Right lobe of liver (tissue), 6 donors: ENCODE measurements at regions not wholly inside any gene's neighbourhood (a gene's known extent, or its start where the extent isn't known, plus 50 kb on each side); places are given as distances from the start of the nearest gene placed in this dataset.

Experiments used
- ATAC-seq, 4 donors: fragments of 200-7000 bp; cut with Tn5 transposase; one replicate each; pipeline ENCODE4 v1.9.1; 2020; ENCODE audit warnings: mild to moderate bottlenecking in 4 of 4, moderate library complexity in 4 of 4
- DNase-seq, 3 donors: peaks; one replicate each; pipeline ENCODE4 v3.0.0-alpha.2; 2020
- H3K27ac ChIP-seq, 3 donors: fragments of 200-600 bp; one replicate each; pipeline ENCODE4 v1.8.0; 2022
- H3K27me3 ChIP-seq, 2 donors: fragments of 200-600 bp; one replicate each; pipeline ENCODE4 v1.8.0; 2022
- H3K36me3 ChIP-seq, 4 donors: fragments of 200-600 bp; sonication (generic) in 1 of 4; one replicate each; pipeline versions ENCODE4 v1.5.1 to v1.8.0; 2017 to 2022; ENCODE audit warnings: control low read depth in 1 of 4
- H3K4me1 ChIP-seq, 4 donors: fragments of 200-600 bp; sonication (generic) in 1 of 4; one replicate each; pipeline versions ENCODE4 v1.5.1 to v1.8.0; 2017 to 2022; ENCODE audit warnings: control low read depth in 1 of 4
- H3K4me3 ChIP-seq, 3 donors: fragments of 200-600 bp; one replicate each; pipeline ENCODE4 v1.8.0; 2022
- H3K9me3 ChIP-seq, 4 donors: fragments of 200-600 bp; sonication (generic) in 1 of 4; one replicate each; pipeline versions ENCODE4 v1.5.1 to v1.8.0; 2017 to 2022; ENCODE audit warnings: control low read depth in 1 of 4
- POLR2A ChIP-seq: fragments of 450-650 bp; IDR thresholded peaks from one replicate; pipeline ENCODE4 v1.6.1; 2017; ENCODE audit warnings: antibody characterized with exemption, mild to moderate bottlenecking
- WGBS: methylation state at CpG from one replicate; pipeline ENCODE4 v1.1.6; 2018; ENCODE audit warnings: low coverage, low lambda C conversion rate; ENCODE audit not compliant: insufficient coverage; ENCODE audit errors: missing lambda C conversion rate; 5-methylcytosine and 5-hydroxymethylcytosine counted together
- intact Hi-C, 2 donors: fragments of 100-400 bp; cut with DNase I; formaldehyde crosslinking; loops; one replicate each; pipeline versions ENCODE4 v1.11.2 to v1.14.1; 2022
- TF ChIP-seq, protein P1 (sequence below), 4 donors: fragments of 200-600 bp in 3 of 4; fragments of 450-650 bp in 1 of 4; IDR thresholded peaks; one replicate each; pipeline versions ENCODE4 v1.5.1 to v1.8.0; 2016 to 2022; ENCODE audit warnings: antibody characterized with exemption in 4 of 4, mild to moderate bottlenecking in 2 of 4
- donor health status: DM: no; HTN: yes; CAD: no.
- donor health status: DM: no; HTN: no; CAD: no.
- donor health status: DM: no; HTN: no; CAD: no.
- donor health status: DM: no; HTN: yes; CAD: no.
- donor health status: DM: no; HTN: yes; CAD: no.

DNA sequence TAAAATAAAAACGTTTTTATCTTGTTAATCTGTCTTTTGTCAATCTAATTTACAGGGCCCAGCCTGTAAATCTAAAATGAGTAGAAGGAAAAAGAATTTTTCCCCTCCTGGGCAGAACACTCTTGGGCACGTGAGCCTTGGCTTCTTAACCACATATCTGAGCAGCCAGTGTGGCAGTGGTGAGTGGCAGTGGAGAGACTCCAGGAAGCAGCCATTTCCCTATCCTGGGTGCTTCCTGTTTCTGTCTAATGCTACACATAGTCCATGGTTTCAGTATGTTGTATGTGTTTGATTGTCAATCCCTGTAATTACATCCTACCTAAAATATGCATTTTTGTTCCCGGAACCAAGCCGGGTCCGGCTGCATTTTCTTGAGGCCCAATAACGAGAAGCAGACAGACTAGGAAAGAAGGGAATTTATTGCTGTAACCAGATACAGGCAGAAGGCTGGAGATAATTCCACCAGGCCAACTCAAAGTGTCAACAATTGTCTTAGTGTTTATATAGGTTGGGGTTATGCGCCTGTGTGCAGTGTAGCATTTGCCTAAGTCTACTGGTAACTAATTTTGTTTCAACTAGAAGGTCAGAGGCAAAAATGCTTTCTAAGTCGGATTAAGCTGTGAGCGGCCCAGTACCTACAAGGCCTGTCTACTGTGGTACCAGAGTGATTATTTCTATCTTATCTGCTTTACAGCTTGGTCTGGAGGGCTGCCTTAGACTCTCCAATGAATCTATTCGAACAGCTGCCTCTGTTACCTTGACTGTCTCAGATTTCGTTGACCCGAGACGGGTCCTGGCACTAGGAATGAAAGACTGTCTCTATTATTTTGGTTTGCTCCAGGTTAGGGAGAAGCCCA is 82.4 kb upstream of the RESF1 start:
- TF ChIP-seq, protein P1, sequence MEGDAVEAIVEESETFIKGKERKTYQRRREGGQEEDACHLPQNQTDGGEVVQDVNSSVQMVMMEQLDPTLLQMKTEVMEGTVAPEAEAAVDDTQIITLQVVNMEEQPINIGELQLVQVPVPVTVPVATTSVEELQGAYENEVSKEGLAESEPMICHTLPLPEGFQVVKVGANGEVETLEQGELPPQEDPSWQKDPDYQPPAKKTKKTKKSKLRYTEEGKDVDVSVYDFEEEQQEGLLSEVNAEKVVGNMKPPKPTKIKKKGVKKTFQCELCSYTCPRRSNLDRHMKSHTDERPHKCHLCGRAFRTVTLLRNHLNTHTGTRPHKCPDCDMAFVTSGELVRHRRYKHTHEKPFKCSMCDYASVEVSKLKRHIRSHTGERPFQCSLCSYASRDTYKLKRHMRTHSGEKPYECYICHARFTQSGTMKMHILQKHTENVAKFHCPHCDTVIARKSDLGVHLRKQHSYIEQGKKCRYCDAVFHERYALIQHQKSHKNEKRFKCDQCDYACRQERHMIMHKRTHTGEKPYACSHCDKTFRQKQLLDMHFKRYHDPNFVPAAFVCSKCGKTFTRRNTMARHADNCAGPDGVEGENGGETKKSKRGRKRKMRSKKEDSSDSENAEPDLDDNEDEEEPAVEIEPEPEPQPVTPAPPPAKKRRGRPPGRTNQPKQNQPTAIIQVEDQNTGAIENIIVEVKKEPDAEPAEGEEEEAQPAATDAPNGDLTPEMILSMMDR (IDR thresholded peaks at IDR 0.05), result no peak
- intact Hi-C loops, result no loop called here
- no peaks in the 10 kb centered on the region for H3K27me3 ChIP-seq
- H3K4me1 ChIP-seq, result peaks cover 0 to 4% (median 0%) of the 10 kb centered on the region in 4 donors
- ATAC-seq (peak in 3 of 4 donors; percentile 31 to 43 (median 34)), DNase-seq (peak in 1 of 3 donors; percentile 11)
- H3K36me3 ChIP-seq, result no peaks in the 10 kb centered on the region
- no peaks in the 10 kb centered on the region for H3K9me3 ChIP-seq
- 57% methylated on average over 9 of the region's 13 CpGs for WGBS
- no peak overlapping the region for H3K27ac ChIP-seq
- H3K4me3 ChIP-seq, result no peak overlapping the region

DNA sequence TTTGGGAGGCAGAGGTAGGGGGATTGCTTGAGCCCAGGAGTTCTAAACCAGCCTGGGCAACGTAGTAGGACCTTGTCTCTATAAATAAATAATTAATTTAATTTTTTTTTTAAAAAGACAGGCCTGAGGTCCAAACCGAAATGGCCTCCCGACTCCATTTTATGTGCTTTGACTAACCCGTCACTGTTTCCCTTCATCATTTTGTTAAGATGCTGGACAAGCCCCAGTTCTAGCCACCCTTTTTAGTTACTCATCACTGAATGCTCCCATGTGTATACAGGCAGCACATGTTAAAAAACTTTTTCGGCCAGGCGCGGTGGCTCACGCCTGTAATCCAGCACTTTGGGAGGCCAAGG is 83.6 kb upstream of the RESF1 start:
- H3K9me3 ChIP-seq, result no peaks in the 10 kb centered on the region
- H3K27ac ChIP-seq, result peak overlapping the region in 1 of 3 donors; percentile 52
- TF ChIP-seq, protein P1 (IDR thresholded peaks at IDR 0.05), result no peak
- TF ChIP-seq POLR2A, result no peak
- ATAC-seq (no peak), DNase-seq (no peak)
- WGBS, result 88% methylated on average over 7 of the region's 8 CpGs
- H3K36me3 ChIP-seq, result no peaks in the 10 kb centered on the region
- intact Hi-C loops, result no loop called here
- no peak overlapping the region for H3K4me3 ChIP-seq
- peaks cover 0 to 5% (median 0%) of the 10 kb centered on the region in 4 donors for H3K4me1 ChIP-seq
- no peaks in the 10 kb centered on the region for H3K27me3 ChIP-seq

DNA sequence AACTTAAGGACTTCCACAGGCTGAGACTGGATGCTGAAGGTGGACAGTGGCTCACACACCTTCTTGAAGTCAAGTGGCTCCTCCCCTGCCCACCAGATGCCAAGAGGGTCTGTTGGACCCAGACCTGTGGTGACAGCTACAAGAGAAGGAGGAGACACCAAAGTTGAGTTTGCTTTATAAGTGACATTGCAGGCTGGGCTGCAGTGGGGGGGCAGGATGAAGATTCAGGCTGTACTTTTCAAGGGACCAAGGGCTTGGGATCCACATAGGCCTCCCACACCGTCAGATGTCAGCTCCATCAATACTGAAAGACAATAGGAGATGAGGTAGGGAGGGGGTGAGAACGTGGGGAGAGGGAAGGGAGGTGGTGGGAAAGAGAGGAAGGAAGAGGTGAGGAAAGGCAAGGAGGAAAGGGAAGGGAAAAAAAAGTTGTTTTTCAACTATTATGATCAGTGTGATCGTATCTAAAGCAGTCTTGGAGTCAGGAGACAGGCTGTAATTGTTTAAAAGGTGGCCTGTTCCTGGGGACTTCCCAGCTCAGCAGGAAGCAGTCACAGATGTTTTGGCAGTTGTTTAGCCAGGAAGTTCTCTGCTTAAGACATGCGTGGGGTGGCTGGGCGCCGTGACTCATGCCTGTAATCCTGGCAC is 84.1 kb upstream of the RESF1 start:
- Histone ChIP-seq H3K9me3 (no peaks in the 10 kb centered on the region), H3K4me1 (peaks cover 0 to 7% (median 0%) of the 10 kb centered on the region in 4 donors), H3K27ac (peak overlapping the region in 1 of 3 donors; percentile 52), H3K27me3 (no peaks in the 10 kb centered on the region), H3K4me3 (no peak overlapping the region), H3K36me3 (no peaks in the 10 kb centered on the region)
- TF ChIP-seq, protein P1 (IDR thresholded peaks at IDR 0.05), result no peak
- TF ChIP-seq POLR2A, result no peak
- intact Hi-C loops, result no loop called here
- peak; percentile 48 to 56 (median 55) for DNase-seq
- WGBS, result 41% methylated on average over 3 of the region's 6 CpGs
- peak; percentile 70 to 95 (median 78) for ATAC-seq

DNA sequence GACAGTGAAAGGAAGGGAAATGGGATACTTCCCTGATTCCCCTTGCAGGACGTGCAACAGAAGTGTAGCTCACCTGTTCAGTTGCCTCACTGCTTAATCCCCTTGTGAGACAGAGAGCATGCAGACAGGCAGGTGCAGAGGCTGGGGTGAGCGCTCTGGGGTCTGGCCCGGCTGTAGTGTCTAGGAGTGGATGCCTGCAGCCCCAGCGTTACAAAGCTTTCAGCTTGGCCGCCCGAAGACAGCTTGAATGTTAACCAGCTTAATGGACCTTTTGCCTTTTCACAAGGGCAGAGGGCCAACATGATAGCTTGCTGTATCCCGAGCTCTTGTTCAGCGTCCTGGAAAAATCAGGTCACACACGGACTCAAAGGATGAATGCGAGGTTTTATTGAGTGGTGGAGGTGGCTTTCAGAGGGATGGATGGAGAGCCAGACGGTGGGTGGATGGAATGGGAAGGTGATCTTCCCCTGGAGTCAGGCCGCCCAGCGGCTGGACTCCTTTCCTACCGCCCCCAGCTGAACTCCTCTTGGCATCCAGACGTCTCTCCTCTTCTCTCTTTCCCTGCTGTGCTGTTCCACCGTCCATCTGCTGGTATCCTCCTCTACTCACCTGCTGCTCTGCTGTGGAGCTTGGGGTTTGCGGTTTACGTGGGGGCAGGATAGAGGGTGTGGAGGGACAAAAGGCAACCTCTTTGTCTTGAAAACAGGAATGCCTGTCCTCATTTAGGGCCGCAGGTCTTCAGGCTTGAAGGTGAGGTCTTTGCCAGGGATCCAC is 86.2 kb upstream of the RESF1 start:
- intact Hi-C loops, result no loop called here
- no peaks in the 10 kb centered on the region for H3K9me3 ChIP-seq
- H3K36me3 ChIP-seq, result no peaks in the 10 kb centered on the region
- no peaks in the 10 kb centered on the region for H3K27me3 ChIP-seq
- peak in 2 of 4 donors; percentile 56 to 57 for ATAC-seq
- H3K4me1 ChIP-seq, result peaks cover 0 to 21% (median 2%) of the 10 kb centered on the region in 4 donors
- WGBS, result 73% methylated on average over 8 of the region's 19 CpGs
- H3K4me3 ChIP-seq, result peak overlapping the region in 1 of 3 donors; percentile 24
- TF ChIP-seq, protein P1 (IDR thresholded peaks at IDR 0.05), result no peak
- no peak for TF ChIP-seq POLR2A
- peak in 2 of 3 donors; percentile 40 to 53 for DNase-seq
- peak overlapping the region in 1 of 3 donors; percentile 16 for H3K27ac ChIP-seq
